AG04449 (cell line): ENCODE measurements at regions not wholly inside any gene's neighbourhood (a gene's known extent, or its start where the extent isn't known, plus 50 kb on each side); places are given as distances from the start of the nearest gene placed in this dataset.
"Not testable (repeated sequence)": the region's sequence is repeated elsewhere in the genome, so short reads cannot be mapped to it uniquely, and the experiment has no call there.

ENCODE experiments used
- CTCF ChIA-PET: fragments of 350-600 bp; formaldehyde crosslinking; extraction: SDS; loops from one replicate; lab custom pipeline; 2021; ENCODE audit warnings: antibody characterized with exemption; lab: Yijun Ruan, JAX
- POLR2A ChIA-PET: fragments of 400-600, 350-600 bp; formaldehyde crosslinking; extraction: SDS; loops from one replicate; lab custom pipeline; 2020; ENCODE audit warnings: antibody characterized with exemption, inconsistent platforms; lab: Yijun Ruan, JAX
- DNase-seq: peaks from one replicate; pipeline ENCODE4 v3.0.0-alpha.2; 2010; ENCODE audit warnings: low read depth, low spot score
- H3K4me3 ChIP-seq: 2 replicates; pipeline ENCODE4 v1.5.1; 2011; ENCODE audit warnings: low read depth, mild to moderate bottlenecking, control low read depth, low read length
- TF ChIP-seq, protein P1 (sequence below): IDR thresholded peaks from one replicate; pipeline ENCODE4 v1.5.1; 2011; ENCODE audit warnings: mild to moderate bottlenecking, moderate library complexity, low read length, control low read depth, inconsistent platforms; ENCODE audit not compliant: insufficient read depth; ENCODE audit errors: missing control alignments

DNA sequence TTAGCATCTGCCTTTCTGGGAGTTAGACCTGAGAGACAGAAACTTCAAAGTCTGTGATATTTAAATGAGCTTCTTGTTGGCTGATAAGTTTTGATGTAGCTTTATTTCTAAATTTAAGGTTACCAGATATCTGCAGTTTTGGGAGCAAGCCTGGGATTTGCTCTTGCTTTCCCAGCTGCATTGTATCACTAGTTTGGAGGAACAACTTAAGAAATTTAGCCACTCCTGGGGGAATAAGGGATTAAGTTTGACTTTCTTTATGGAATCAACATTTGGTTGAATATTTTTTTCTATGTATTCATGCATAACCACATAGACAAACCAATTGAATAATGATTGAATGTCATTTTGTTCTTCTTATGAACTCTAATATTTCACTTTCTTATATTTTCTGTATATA, 178.6 kb downstream of the POLR1F start:
- TF ChIP-seq, protein P1, sequence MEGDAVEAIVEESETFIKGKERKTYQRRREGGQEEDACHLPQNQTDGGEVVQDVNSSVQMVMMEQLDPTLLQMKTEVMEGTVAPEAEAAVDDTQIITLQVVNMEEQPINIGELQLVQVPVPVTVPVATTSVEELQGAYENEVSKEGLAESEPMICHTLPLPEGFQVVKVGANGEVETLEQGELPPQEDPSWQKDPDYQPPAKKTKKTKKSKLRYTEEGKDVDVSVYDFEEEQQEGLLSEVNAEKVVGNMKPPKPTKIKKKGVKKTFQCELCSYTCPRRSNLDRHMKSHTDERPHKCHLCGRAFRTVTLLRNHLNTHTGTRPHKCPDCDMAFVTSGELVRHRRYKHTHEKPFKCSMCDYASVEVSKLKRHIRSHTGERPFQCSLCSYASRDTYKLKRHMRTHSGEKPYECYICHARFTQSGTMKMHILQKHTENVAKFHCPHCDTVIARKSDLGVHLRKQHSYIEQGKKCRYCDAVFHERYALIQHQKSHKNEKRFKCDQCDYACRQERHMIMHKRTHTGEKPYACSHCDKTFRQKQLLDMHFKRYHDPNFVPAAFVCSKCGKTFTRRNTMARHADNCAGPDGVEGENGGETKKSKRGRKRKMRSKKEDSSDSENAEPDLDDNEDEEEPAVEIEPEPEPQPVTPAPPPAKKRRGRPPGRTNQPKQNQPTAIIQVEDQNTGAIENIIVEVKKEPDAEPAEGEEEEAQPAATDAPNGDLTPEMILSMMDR = no peak
- CTCF ChIA-PET = interaction anchor here (1.3 kb wide), 1 partner anchor 28 kb away, joined by 3 read pairs; no protein-coding TSS in a partner anchor
- no peak for DNase-seq
- POLR2A ChIA-PET = no interaction called here
- no peak overlapping the region for H3K4me3 ChIP-seq

DNA sequence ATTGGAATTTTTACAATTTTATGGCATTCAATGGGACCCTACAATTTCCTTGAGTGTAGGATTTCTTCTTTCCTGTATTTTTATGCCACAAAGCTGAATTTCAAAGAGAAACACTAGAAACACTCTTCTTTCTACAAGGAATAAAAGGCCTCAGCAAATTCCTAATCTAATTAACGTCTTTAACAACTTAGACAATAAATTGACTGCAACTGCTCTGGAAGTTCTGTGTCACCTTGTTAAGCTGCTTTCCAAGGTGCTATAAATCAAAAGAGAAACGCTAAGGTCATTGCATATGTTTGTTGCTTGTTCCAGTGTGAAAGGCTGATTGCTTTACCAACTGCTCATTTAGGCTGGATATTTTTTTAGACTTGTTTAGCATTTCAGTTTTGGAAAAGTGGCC, 182.2 kb downstream of the POLR1F start:
- DNase-seq = no peak
- CTCF ChIA-PET = no interaction called here
- TF ChIP-seq, protein P1 = no peak
- no peak overlapping the region for H3K4me3 ChIP-seq
- POLR2A ChIA-PET = no interaction called here

DNA sequence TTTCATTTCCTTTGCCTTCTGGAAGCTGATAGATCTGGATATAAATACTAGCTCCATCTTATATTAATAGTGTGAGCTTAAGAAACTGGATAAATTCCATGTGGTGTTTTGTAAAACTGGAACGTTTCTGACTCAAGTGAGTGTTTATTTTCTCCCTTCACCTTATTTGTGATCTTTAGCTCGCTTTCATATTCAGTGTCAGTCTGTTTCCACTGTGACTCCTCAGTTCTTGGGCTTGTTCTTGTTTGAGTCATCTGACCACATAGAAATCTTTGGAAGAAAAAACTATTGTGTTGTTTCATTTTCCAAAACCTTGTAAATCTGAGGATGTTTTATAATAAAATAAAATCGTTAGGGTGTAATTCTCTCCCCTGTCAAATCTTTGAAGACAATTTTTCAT, 186.4 kb downstream of the POLR1F start:
- TF ChIP-seq, protein P1 = no peak
- peak; percentile 21 for DNase-seq
- no peak overlapping the region for H3K4me3 ChIP-seq
- ChIA-PET POLR2A (no interaction called here), CTCF (no interaction called here)

DNA sequence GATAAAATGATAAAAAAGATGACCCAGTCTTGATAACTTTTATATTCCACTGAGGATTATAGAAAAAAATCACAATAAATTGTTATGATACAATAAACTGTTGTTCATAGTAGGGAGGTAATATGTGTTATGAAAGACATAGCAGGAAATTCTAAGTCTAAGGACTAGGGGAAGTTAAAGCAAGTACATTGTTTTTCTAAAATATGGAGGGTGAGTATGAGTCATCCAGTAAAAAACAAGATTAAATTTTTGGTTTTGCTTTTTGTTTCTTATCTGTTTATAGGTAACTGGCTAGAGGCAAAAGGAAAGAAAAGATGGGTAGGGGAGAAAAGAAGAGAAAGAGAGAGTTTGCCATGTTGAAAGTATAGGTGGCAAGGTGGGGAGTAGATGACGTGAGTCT, 188.4 kb downstream of the POLR1F start:
- ChIA-PET CTCF (no interaction called here), POLR2A (no interaction called here)
- no peak overlapping the region for H3K4me3 ChIP-seq
- no peak for DNase-seq
- TF ChIP-seq, protein P1 = no peak

DNA sequence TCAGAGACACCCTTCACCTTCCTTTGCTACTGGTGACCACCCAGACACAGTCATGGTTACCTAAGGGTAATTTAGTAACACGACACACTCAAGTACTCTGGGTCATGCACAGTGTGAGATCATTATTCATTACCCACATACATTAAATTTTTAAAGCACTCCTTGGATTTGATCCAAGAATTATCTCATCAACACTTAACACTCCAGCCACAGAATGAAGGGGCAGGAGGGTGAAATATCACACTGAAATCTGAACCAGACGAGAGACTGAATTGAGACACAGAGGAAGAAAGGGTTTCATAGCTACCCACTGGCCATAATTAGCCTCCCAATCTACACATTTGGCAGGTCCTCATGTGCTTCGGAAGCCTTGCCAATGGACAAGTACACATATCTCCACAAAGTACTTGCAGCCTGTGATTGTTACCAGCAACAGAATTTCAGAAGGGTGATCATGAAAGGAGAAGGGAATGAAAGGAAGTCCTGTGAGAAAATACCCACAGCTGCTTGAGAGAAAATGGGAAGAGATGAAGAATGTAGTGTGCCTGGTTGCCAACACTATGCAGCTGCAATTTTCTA, 189.3 kb downstream of the POLR1F start:
- CTCF ChIA-PET = no interaction called here
- DNase-seq = no peak
- POLR2A ChIA-PET = no interaction called here
- TF ChIP-seq, protein P1 = no peak
- no peak overlapping the region for H3K4me3 ChIP-seq

DNA sequence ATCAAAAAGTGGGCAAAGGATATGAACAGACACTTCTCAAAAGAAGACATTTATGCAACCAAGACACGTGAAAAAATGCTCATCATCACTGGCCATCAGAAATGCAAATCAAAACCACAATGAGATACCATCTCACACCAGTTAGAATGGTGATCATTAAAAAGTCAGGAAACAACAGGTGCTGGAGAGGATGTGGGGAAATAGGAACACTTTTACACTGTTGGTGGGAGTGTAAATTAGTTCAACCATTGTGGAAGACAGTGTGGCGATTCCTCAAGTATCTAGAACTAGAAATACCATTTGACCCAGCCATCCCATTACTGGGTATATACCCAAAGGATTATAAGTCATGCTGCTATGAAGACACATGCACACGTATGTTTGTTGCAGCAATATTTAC, 191.3 kb downstream of the POLR1F start:
- DNase-seq, POLR2A ChIA-PET, H3K4me3 ChIP-seq, CTCF ChIA-PET: not testable (repeated sequence)

DNA sequence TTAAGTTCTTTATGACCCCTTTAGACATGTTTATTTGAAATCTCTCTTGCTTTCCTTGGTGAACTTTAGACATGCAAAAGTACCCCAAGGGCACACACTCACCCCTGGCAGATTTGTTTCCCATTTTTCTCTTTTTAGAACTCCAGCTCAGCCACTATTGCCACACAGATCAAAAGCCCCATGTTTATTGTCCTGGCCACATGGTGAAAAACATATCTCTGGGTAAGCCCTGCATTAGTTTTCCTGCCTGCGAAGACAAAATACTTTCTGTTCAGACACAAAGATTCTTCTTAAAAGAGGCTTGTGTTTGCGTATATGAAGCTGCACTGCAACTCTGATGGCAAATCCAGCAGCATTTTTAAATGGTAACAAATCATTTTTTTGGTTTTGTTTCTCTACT, 200.0 kb downstream of the POLR1F start:
- TF ChIP-seq, protein P1 = no peak
- ChIA-PET POLR2A (no interaction called here), CTCF (interaction anchor here (1.4 kb wide), 1 partner anchor 18 kb away, joined by 3 read pairs; no protein-coding TSS in a partner anchor)
- no peak for DNase-seq
- no peak overlapping the region for H3K4me3 ChIP-seq
